Eye (tissue), 1 donor: ENCODE measurements at regions not wholly inside any gene's neighbourhood (a gene's known extent, or its start where the extent isn't known, plus 50 kb on each side); places are given as distances from the start of the nearest gene placed in this dataset.
"Not testable (repeated sequence)": the region's sequence is repeated elsewhere in the genome, so short reads cannot be mapped to it uniquely, and the experiment has no call there.

Experiments
- DNase-seq: peaks from one replicate; pipeline ENCODE4 v3.0.0-alpha.2; 2015

GRCh38 chr18:28792404-28793086 lies 615.6 kb upstream of the CDH2 start:
- DNase-seq, result no peak

GRCh38 chr18:28791101-28791500 lies 614.2 kb upstream of the CDH2 start:
- no peak for DNase-seq

GRCh38 chr18:28789502-28789901 lies 612.6 kb upstream of the CDH2 start:
- DNase-seq, result peak; percentile 87

- no peak for DNase-seq
Observed at GRCh38 chr18:28786926-28787325, 610.0 kb upstream of the CDH2 start.

GRCh38 chr18:28781616-28782362 lies 604.9 kb upstream of the CDH2 start:
- no peak for DNase-seq

GRCh38 chr18:28778706-28779105 lies 601.8 kb upstream of the CDH2 start:
- no peak for DNase-seq

- no peak for DNase-seq
Observed at GRCh38 chr18:28777756-28778155, 600.8 kb upstream of the CDH2 start.

GRCh38 chr18:28771849-28772248 lies 594.9 kb upstream of the CDH2 start:
- DNase-seq, result no peak

- DNase-seq, result no peak
Observed at GRCh38 chr18:28768791-28769768, 592.1 kb upstream of the CDH2 start.

GRCh38 chr18:28767727-28768211 lies 590.8 kb upstream of the CDH2 start:
- DNase-seq, result no peak

GRCh38 chr18:28767201-28767600 lies 590.3 kb upstream of the CDH2 start:
- DNase-seq, result no peak

GRCh38 chr18:28766721-28767120 lies 589.8 kb upstream of the CDH2 start:
- no peak for DNase-seq

GRCh38 chr18:28766027-28766426 lies 589.1 kb upstream of the CDH2 start:
- no peak for DNase-seq

- DNase-seq, result no peak
Observed at GRCh38 chr18:28760299-28760698, 583.4 kb upstream of the CDH2 start.

GRCh38 chr18:28757466-28758008 lies 580.6 kb upstream of the CDH2 start:
- no peak for DNase-seq

GRCh38 chr18:28743115-28743514 lies 566.2 kb upstream of the CDH2 start:
- DNase-seq, result no peak

GRCh38 chr18:28740575-28740974 lies 563.6 kb upstream of the CDH2 start:
- DNase-seq, result no peak

- no peak for DNase-seq
Observed at GRCh38 chr18:28736951-28737350, 560.0 kb upstream of the CDH2 start.

GRCh38 chr18:28736223-28736622 lies 559.3 kb upstream of the CDH2 start:
- DNase-seq, result no peak

- no peak for DNase-seq
Observed at GRCh38 chr18:28735731-28736130, 558.8 kb upstream of the CDH2 start.

- DNase-seq, result no peak
Observed at GRCh38 chr18:28729321-28729720, 552.4 kb upstream of the CDH2 start.

GRCh38 chr18:28728891-28729290 lies 552.0 kb upstream of the CDH2 start:
- DNase-seq, result no peak

- not testable (repeated sequence) for DNase-seq
Observed at GRCh38 chr18:28727189-28727588, 550.3 kb upstream of the CDH2 start.
